ENCODE measurements at regions not wholly inside any gene's neighbourhood (a gene's known extent, or its start where the extent isn't known, plus 50 kb on each side); places are given as distances from the start of the nearest gene placed in this dataset.

- no peak for FAIRE-seq
- no peak for TF ChIP-seq CTCF (IDR thresholded peaks at IDR 0.05)
- Histone ChIP-seq H3K27ac (no peak overlapping the region), H3K36me3 (no peaks in the 10 kb centered on the region), H3K9me3 (no peaks in the 10 kb centered on the region), H3K4me1 (no peaks in the 10 kb centered on the region), H3K4me3 (no peak overlapping the region), H3K27me3 (no peaks in the 10 kb centered on the region)
- 49 to 50% methylated on average over 2 of the region's 2 CpGs for WGBS, 2 donors
- no peak for ATAC-seq
- intact Hi-C loops (cut with DNase I), result no loop called here
- DNase-seq, result no peak
These were observed 219.7 kb upstream of the PRICKLE1 start for GRCh38 chr12:42809226-42809625.

GRCh38 chr12:42807766-42808165 is 218.2 kb upstream of the PRICKLE1 start:
- FAIRE-seq, result no peak
- intact Hi-C loops (cut with DNase I), result no loop called here
- no peak for DNase-seq
- Histone ChIP-seq H3K4me1 (no peaks in the 10 kb centered on the region), H3K4me3 (no peak overlapping the region), H3K27ac (no peak overlapping the region), H3K36me3 (no peaks in the 10 kb centered on the region), H3K9me3 (no peaks in the 10 kb centered on the region), H3K27me3 (no peaks in the 10 kb centered on the region)
- no peak for TF ChIP-seq CTCF (IDR thresholded peaks at IDR 0.05)
- WGBS, 2 donors, result 78 to 88% methylated on average over 3 of the region's 3 CpGs
- ATAC-seq, result no peak

GRCh38 chr12:42807251-42807650 is 217.7 kb upstream of the PRICKLE1 start:
- 84 to 90% methylated on average over 2 of the region's 2 CpGs for WGBS, 2 donors
- intact Hi-C loops (cut with DNase I), result no loop called here

GRCh38 chr12:42804928-42805327 is 215.4 kb upstream of the PRICKLE1 start:
- Histone ChIP-seq H3K9me3 (no peaks in the 10 kb centered on the region), H3K27me3 (no peaks in the 10 kb centered on the region), H3K4me3 (no peak overlapping the region), H3K4me1 (no peaks in the 10 kb centered on the region), H3K27ac (no peak overlapping the region), H3K36me3 (no peaks in the 10 kb centered on the region)
- WGBS, 2 donors, result 62 to 64% methylated on average over 2 of the region's 2 CpGs
- no peak for TF ChIP-seq CTCF (IDR thresholded peaks at IDR 0.05)
- DNase-seq, result no peak
- FAIRE-seq, result no peak
- intact Hi-C loops (cut with DNase I), result no loop called here
- no peak for ATAC-seq

More at GRCh38 chr12:42807251-42807650, 217.7 kb upstream of the PRICKLE1 start:
- H3K4me1 ChIP-seq, result no peaks in the 10 kb centered on the region
- H3K9me3 ChIP-seq, result no peaks in the 10 kb centered on the region
- DNase-seq, result no peak
- no peak overlapping the region for H3K27ac ChIP-seq
- ATAC-seq, result no peak
- no peak for FAIRE-seq
- H3K27me3 ChIP-seq, result no peaks in the 10 kb centered on the region
- no peak for TF ChIP-seq CTCF (IDR thresholded peaks at IDR 0.05)
- no peaks in the 10 kb centered on the region for H3K36me3 ChIP-seq
- no peak overlapping the region for H3K4me3 ChIP-seq

GRCh38 chr12:42802785-42803189 is 213.2 kb upstream of the PRICKLE1 start:
- Histone ChIP-seq H3K9me3 (no peaks in the 10 kb centered on the region), H3K27me3 (no peaks in the 10 kb centered on the region), H3K36me3 (no peaks in the 10 kb centered on the region), H3K4me3 (no peak overlapping the region), H3K27ac (no peak overlapping the region), H3K4me1 (no peaks in the 10 kb centered on the region)
- 73 to 74% methylated on average over 4 of the region's 4 CpGs for WGBS, 2 donors
- no peak for FAIRE-seq
- intact Hi-C loops (cut with DNase I), result no loop called here
- no peak for ATAC-seq
- no peak for DNase-seq
- TF ChIP-seq CTCF (IDR thresholded peaks at IDR 0.05), result no peak
